OCI-M2 (cell line): ENCODE measurements at regions not wholly inside any gene's neighbourhood (a gene's known extent, or its start where the extent isn't known, plus 50 kb on each side); places are given as distances from the start of the nearest gene placed in this dataset.
"Not testable (repeated sequence)": the region's sequence is repeated elsewhere in the genome, so short reads cannot be mapped to it uniquely, and the experiment has no call there.

Experiments used
- DNase-seq: peaks from one replicate; lab custom pipeline; 2025; ENCODE audit not compliant: unreplicated experiment; lab: John Stamatoyannopoulos, UW

GRCh38 chr6:27854421-27854820, 57.8 kb downstream of the OR2B2 start:
- no peak for DNase-seq

- no peak for DNase-seq
Observed at GRCh38 chr6:27851440-27851839, 60.8 kb downstream of the OR2B2 start.

- DNase-seq = not testable (repeated sequence)
Observed at GRCh38 chr6:27849001-27849400, 63.2 kb downstream of the OR2B2 start.

- no peak for DNase-seq
Observed at GRCh38 chr6:27847706-27848105, 64.5 kb downstream of the OR2B2 start.

GRCh38 chr6:27840572-27840971, 71.6 kb downstream of the OR2B2 start:
- no peak for DNase-seq

- DNase-seq = no peak
Observed at GRCh38 chr6:27839626-27840475, 72.3 kb downstream of the OR2B2 start.

GRCh38 chr6:27838945-27839625, 73.1 kb downstream of the OR2B2 start:
- DNase-seq = no peak

GRCh38 chr6:27838058-27838944, 73.9 kb downstream of the OR2B2 start:
- peak; percentile 90 for DNase-seq

GRCh38 chr6:27837625-27838057, 74.6 kb downstream of the OR2B2 start:
- DNase-seq = no peak

GRCh38 chr6:27836783-27837624, 75.2 kb downstream of the OR2B2 start:
- DNase-seq = peak; percentile 77

GRCh38 chr6:27836141-27836782, 75.9 kb downstream of the OR2B2 start:
- no peak for DNase-seq

GRCh38 chr6:27834879-27835549, 77.2 kb downstream of the OR2B2 start:
- no peak for DNase-seq

- DNase-seq = no peak
Observed at GRCh38 chr6:27834384-27834783, 77.8 kb downstream of the OR2B2 start.

- not testable (repeated sequence) for DNase-seq
Observed at GRCh38 chr6:27831434-27832081, 80.6 kb downstream of the OR2B2 start.

GRCh38 chr6:27830600-27831433, 81.4 kb downstream of the OR2B2 start:
- DNase-seq = peak; percentile 76

GRCh38 chr6:27830212-27830599, 82.0 kb downstream of the OR2B2 start:
- DNase-seq = no peak

- DNase-seq = no peak
Observed at GRCh38 chr6:27829453-27830211, 82.6 kb downstream of the OR2B2 start.
